G401 (cell line): ENCODE measurements at regions not wholly inside any gene's neighbourhood (a gene's known extent, or its start where the extent isn't known, plus 50 kb on each side); places are given as distances from the start of the nearest gene placed in this dataset.

Experiments used
- DNase-seq: peaks from one replicate; pipeline ENCODE4 v3.0.0-alpha.2; 2015; ENCODE audit warnings: low spot score
- in situ Hi-C: cut with HindIII; loops from 2 replicates; pipeline ENCODE4 v1.10.0; 2016; ENCODE audit warnings: low sequenced_read_pairs, mixed read lengths

GRCh38 chr10:128498746-128499145 is 372.5 kb upstream of the MKI67 start:
- DNase-seq, result no peak
- in situ Hi-C loops, result no loop called here

GRCh38 chr10:128499486-128499885 is 373.3 kb upstream of the MKI67 start:
- in situ Hi-C loops, result no loop called here

GRCh38 chr10:128499956-128500355 is 373.7 kb upstream of the MKI67 start:
- in situ Hi-C loops, result no loop called here

More at GRCh38 chr10:128499486-128499885, 373.3 kb upstream of the MKI67 start:
- no peak for DNase-seq

GRCh38 chr10:128500642-128501041 is 374.4 kb upstream of the MKI67 start:
- no peak for DNase-seq
- in situ Hi-C loops, result no loop called here

More at GRCh38 chr10:128499956-128500355, 373.7 kb upstream of the MKI67 start:
- DNase-seq, result no peak

GRCh38 chr10:128505346-128505745 is 379.1 kb upstream of the MKI67 start:
- in situ Hi-C loops, result no loop called here
- no peak for DNase-seq

GRCh38 chr10:128506423-128506822 is 380.2 kb upstream of the MKI67 start:
- in situ Hi-C loops, result no loop called here
- DNase-seq, result no peak

- DNase-seq, result no peak
- in situ Hi-C loops, result no loop called here
Observed at GRCh38 chr10:128507066-128507465, 380.8 kb upstream of the MKI67 start.

- in situ Hi-C loops, result no loop called here
Observed at GRCh38 chr10:128511284-128511683, 385.1 kb upstream of the MKI67 start.

GRCh38 chr10:128512767-128513166 is 386.5 kb upstream of the MKI67 start:
- DNase-seq, result no peak
- in situ Hi-C loops, result no loop called here

More at GRCh38 chr10:128511284-128511683, 385.1 kb upstream of the MKI67 start:
- DNase-seq, result no peak

GRCh38 chr10:128514536-128514935 is 388.3 kb upstream of the MKI67 start:
- DNase-seq, result no peak

GRCh38 chr10:128516180-128516579 is 390.0 kb upstream of the MKI67 start:
- DNase-seq, result no peak
- in situ Hi-C loops, result no loop called here

More at GRCh38 chr10:128514536-128514935, 388.3 kb upstream of the MKI67 start:
- in situ Hi-C loops, result no loop called here

- in situ Hi-C loops, result no loop called here
- DNase-seq, result no peak
Observed at GRCh38 chr10:128517167-128517566, 390.9 kb upstream of the MKI67 start.

GRCh38 chr10:128518000-128518399 is 391.8 kb upstream of the MKI67 start:
- DNase-seq, result no peak
- in situ Hi-C loops, result no loop called here

GRCh38 chr10:128519581-128519980 is 393.4 kb upstream of the MKI67 start:
- in situ Hi-C loops, result no loop called here

GRCh38 chr10:128520211-128520815 is 394.1 kb upstream of the MKI67 start:
- DNase-seq, result no peak
- in situ Hi-C loops, result no loop called here

More at GRCh38 chr10:128519581-128519980, 393.4 kb upstream of the MKI67 start:
- DNase-seq, result no peak

GRCh38 chr10:128522551-128523308 is 396.5 kb upstream of the MKI67 start:
- DNase-seq, result no peak
- in situ Hi-C loops, result no loop called here

GRCh38 chr10:128525444-128525843 is 399.2 kb upstream of the MKI67 start:
- in situ Hi-C loops, result no loop called here

GRCh38 chr10:128525936-128526335 is 399.7 kb upstream of the MKI67 start:
- DNase-seq, result no peak
- in situ Hi-C loops, result no loop called here

More at GRCh38 chr10:128525444-128525843, 399.2 kb upstream of the MKI67 start:
- DNase-seq, result no peak

GRCh38 chr10:128526791-128527375 is 400.7 kb upstream of the MKI67 start:
- in situ Hi-C loops, result no loop called here
- DNase-seq, result peak; percentile 17

- DNase-seq, result no peak
- in situ Hi-C loops, result no loop called here
Observed at GRCh38 chr10:128527711-128528110, 401.5 kb upstream of the MKI67 start.
